HepG2 (cell line): ENCODE measurements at regions not wholly inside any gene's neighbourhood (a gene's known extent, or its start where the extent isn't known, plus 50 kb on each side); places are given as distances from the start of the nearest gene placed in this dataset.

Experiments used
- ATAC-seq: fragments of 200-7000 bp; cut with Tn5 transposase; 3 replicates; pipeline ENCODE4 v1.9.1; 2020; ENCODE audit warnings: mild to moderate bottlenecking, moderate library complexity
- BruUV-seq: library from RNA; stranded (reverse); fragments of 400-500 nt; replicated peaks from 2 replicates; lab custom pipeline; 2021; lab: Mats Ljungman, UMichigan
- CTCF ChIA-PET: fragments of 300-600 bp; formaldehyde crosslinking; extraction: SDS; loops from one replicate; lab custom pipeline; 2021; ENCODE audit warnings: low total read pairs, inconsistent platforms, low intra/inter-chr PET ratio; lab: Yijun Ruan, JAX
- POLR2A ChIA-PET: fragments of 350-600 bp; sonication (Branson Sonifier 250); formaldehyde crosslinking; loops from one replicate; lab custom pipeline; 2020; ENCODE audit warnings: antibody characterized with exemption, inconsistent platforms; lab: Yijun Ruan, JAX
- DNase-seq: peaks from one replicate; pipeline ENCODE4 v3.0.0-alpha.2; 2015; ENCODE audit warnings: low spot score
- FAIRE-seq: peaks from 3 replicates; lab custom pipeline; 2011; peaks lifted over from hg19 to GRCh38; lab: Jason Lieb, UNC
- H2AFZ ChIP-seq: one replicate; pipeline ENCODE4 v1.6.1; 2011; ENCODE audit warnings: low read length, inconsistent platforms
- H3K27ac ChIP-seq: fragments of 300-600 bp; 3 replicates; pipeline ENCODE4 v1.8.0; 2011; ENCODE audit warnings: mixed run types, mild to moderate bottlenecking, mixed read lengths, low read length, inconsistent platforms; ENCODE audit not compliant: insufficient read depth; ENCODE audit errors: extremely low read length
- H3K27me3 ChIP-seq, 2 experiments: fragments of 200-600 bp in 1 of 2; 2 replicates in 1 of 2; 3 replicates in 1 of 2; pipeline versions ENCODE4 v1.6.0 to v1.8.0; 2011; ENCODE audit warnings: low read length in 2 of 2, mild to moderate bottlenecking in 2 of 2, moderate library complexity in 2 of 2, inconsistent platforms in 1 of 2; ENCODE audit not compliant: insufficient read depth in 2 of 2, control insufficient read depth in 1 of 2
- H3K36me3 ChIP-seq, 2 experiments: fragments of 200-600 bp in 1 of 2; replicated peaks in 1 of 2; 2 replicates in 1 of 2; 3 replicates in 1 of 2; pipeline versions ENCODE4 v1.5.1 to v1.8.0; 2011; ENCODE audit warnings: low read length in 2 of 2, inconsistent platforms in 1 of 2; ENCODE audit not compliant: insufficient read depth in 2 of 2, control insufficient read depth in 1 of 2
- H3K4me1 ChIP-seq: 2 replicates; pipeline ENCODE4 v1.5.1; 2012; ENCODE audit warnings: low read length, inconsistent platforms; ENCODE audit not compliant: insufficient read depth
- H3K4me2 ChIP-seq: 2 replicates; pipeline ENCODE4 v1.6.0; 2011; ENCODE audit warnings: low read depth, low read length, inconsistent platforms
- H3K4me3 ChIP-seq, 3 experiments: fragments of 200-600 bp in 1 of 3; sonication (generic), shearing (Covaris generic) in 1 of 3; replicated peaks in 1 of 3; 2 replicates each; pipeline ENCODE4 v1.5.1; 2011 to 2016; ENCODE audit warnings: low read length in 3 of 3, inconsistent platforms in 2 of 3, low read depth in 2 of 3, mild to moderate bottlenecking in 2 of 3, control low read depth in 1 of 3, mixed read lengths in 1 of 3; ENCODE audit not compliant: insufficient read depth in 1 of 3
- H3K79me2 ChIP-seq: one replicate; pipeline ENCODE4 v1.6.1; 2011; ENCODE audit warnings: low read length, inconsistent platforms; ENCODE audit not compliant: insufficient read depth
- H3K9ac ChIP-seq: 2 replicates; pipeline ENCODE4 v1.6.0; 2011; ENCODE audit warnings: mild to moderate bottlenecking, low read depth, low read length, inconsistent platforms; ENCODE audit not compliant: insufficient read depth
- H3K9me3 ChIP-seq: 2 replicates; pipeline ENCODE4 v1.5.1; 2012; ENCODE audit warnings: mild to moderate bottlenecking, low read length
- H4K20me1 ChIP-seq: 2 replicates; pipeline ENCODE4 v1.6.0; 2011; ENCODE audit warnings: inconsistent platforms, mild to moderate bottlenecking, low read length, moderate library complexity; ENCODE audit not compliant: insufficient read depth
- ARID2 ChIP-seq: sonication (generic); formaldehyde crosslinking; IDR thresholded peaks from 2 replicates; pipeline ENCODE4 v1.8.1; 2022; ENCODE audit warnings: mild to moderate bottlenecking, missing genetic modification reagents, borderline replicate concordance
- FOXK2 ChIP-seq: fragments of 450-650 bp; IDR thresholded peaks from 2 replicates; pipeline ENCODE4 v1.6.1; 2016
- GZF1 ChIP-seq: sonication (generic); formaldehyde crosslinking; IDR thresholded peaks from 2 replicates; pipeline ENCODE4 v1.5.1; 2020; ENCODE audit warnings: mild to moderate bottlenecking, missing genetic modification reagents
- HCFC1 ChIP-seq: fragments of 150-350 bp; IDR thresholded peaks from 2 replicates; pipeline ENCODE4 v1.6.1; 2014; ENCODE audit warnings: low read depth, low read length
- KLF9 ChIP-seq: IDR thresholded peaks from 2 replicates; pipeline ENCODE4 v1.6.1; 2016; ENCODE audit warnings: low read depth
- ZNF616 ChIP-seq: sonication (generic); formaldehyde crosslinking; IDR thresholded peaks from 2 replicates; pipeline ENCODE4 v1.5.0; 2020; ENCODE audit warnings: low read depth, mild to moderate bottlenecking, missing genetic modification reagents
- in situ Hi-C: cut with HindIII; loops from 2 replicates; pipeline ENCODE4 v1.10.0; 2017; ENCODE audit warnings: low pct_unique_long_range_greater_than_20kb; ENCODE audit not compliant: extremely low pct_ligation_motif_present
- intact Hi-C: fragments of 100-400 bp; cut with micrococcal nuclease; formaldehyde crosslinking; loops from one replicate; pipeline ENCODE4 v1.10.0; 2022; ENCODE audit not compliant: unreplicated experiment
- TF ChIP-seq, protein P1 (sequence below): sonication (generic); formaldehyde crosslinking; IDR thresholded peaks from 2 replicates; pipeline ENCODE4 v1.5.1; 2020; ENCODE audit warnings: mild to moderate bottlenecking, moderate library complexity, missing genetic modification reagents
- TF ChIP-seq, protein P2 (sequence below): sonication (generic); formaldehyde crosslinking; IDR thresholded peaks from 2 replicates; pipeline ENCODE4 v1.8.1; 2023; ENCODE audit warnings: mild to moderate bottlenecking, moderate library complexity, missing genetic modification reagents
- TF ChIP-seq, protein P3 (sequence below): IDR thresholded peaks from 2 replicates; pipeline ENCODE4 v1.6.1; 2016; ENCODE audit warnings: missing biosample characterization, missing genetic modification reagents, low read depth
- TF ChIP-seq, protein P4 (sequence below): sonication (generic); formaldehyde crosslinking; IDR thresholded peaks from 2 replicates; pipeline ENCODE4 v1.4.0; 2020; ENCODE audit warnings: mild to moderate bottlenecking, missing genetic modification reagents, borderline replicate concordance
- TF ChIP-seq, protein P5 (sequence below): sonication (generic); formaldehyde crosslinking; IDR thresholded peaks from 2 replicates; pipeline ENCODE4 v1.5.1; 2020; ENCODE audit warnings: missing genetic modification reagents, mild to moderate bottlenecking, borderline replicate concordance

DNA sequence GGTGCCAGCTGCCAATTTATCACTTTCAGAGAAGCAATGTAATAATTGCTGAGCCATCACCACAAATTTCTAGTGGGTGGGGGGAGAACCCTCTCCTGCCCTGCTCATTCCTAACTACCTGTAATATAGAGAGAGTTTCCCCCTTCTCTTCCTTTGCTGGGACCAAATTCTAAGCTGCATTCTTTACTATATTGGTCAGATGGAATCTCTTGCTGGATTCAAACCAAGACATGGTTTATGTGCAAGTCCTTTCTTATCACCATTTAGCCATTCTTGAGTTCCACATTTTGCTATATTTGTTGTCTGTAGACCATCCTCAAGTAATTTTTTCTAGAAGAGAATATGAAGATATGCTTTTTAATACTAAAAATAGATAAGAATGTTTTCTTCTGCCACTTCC lies 452.1 kb downstream of the MN1 start:
- CTCF ChIA-PET = no interaction called here
- H3K9me3 ChIP-seq = peaks cover 14% of the 10 kb centered on the region; the same call in 1 of the 2 replicates

More for the DNA sequence above, 452.1 kb downstream of the MN1 start:
- no peak overlapping the region for H3K4me2 ChIP-seq
- no peaks in the 10 kb centered on the region; a peak in 1 of 5 replicates for H3K27me3 ChIP-seq
- POLR2A ChIA-PET = no interaction called here
- no TSS peak for BruUV-seq
- no peak for ATAC-seq
- no peak overlapping the region for H3K9ac ChIP-seq
- H2AFZ ChIP-seq = no peak overlapping the region
- no peak overlapping the region for H3K27ac ChIP-seq
- H3K79me2 ChIP-seq = no peaks in the 10 kb centered on the region
- H3K4me1 ChIP-seq = no peaks in the 10 kb centered on the region
- in situ Hi-C loops (no loop called here), intact Hi-C loops (no loop called here)
- H3K4me3 ChIP-seq = no peak overlapping the region
- TF ChIP-seq HCFC1 (no peak), GZF1 (no peak), ZNF616 (CRISPR knock-in tag) (no peak), ARID2 (no peak), KLF9 (CRISPR knock-in tag) (no peak), FOXK2 (no peak)
- TF ChIP-seq, protein P1, sequence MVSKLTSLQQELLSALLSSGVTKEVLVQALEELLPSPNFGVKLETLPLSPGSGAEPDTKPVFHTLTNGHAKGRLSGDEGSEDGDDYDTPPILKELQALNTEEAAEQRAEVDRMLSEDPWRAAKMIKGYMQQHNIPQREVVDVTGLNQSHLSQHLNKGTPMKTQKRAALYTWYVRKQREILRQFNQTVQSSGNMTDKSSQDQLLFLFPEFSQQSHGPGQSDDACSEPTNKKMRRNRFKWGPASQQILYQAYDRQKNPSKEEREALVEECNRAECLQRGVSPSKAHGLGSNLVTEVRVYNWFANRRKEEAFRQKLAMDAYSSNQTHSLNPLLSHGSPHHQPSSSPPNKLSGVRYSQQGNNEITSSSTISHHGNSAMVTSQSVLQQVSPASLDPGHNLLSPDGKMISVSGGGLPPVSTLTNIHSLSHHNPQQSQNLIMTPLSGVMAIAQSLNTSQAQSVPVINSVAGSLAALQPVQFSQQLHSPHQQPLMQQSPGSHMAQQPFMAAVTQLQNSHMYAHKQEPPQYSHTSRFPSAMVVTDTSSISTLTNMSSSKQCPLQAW (CRISPR knock-in tag) = no peak
- TF ChIP-seq, protein P2, sequence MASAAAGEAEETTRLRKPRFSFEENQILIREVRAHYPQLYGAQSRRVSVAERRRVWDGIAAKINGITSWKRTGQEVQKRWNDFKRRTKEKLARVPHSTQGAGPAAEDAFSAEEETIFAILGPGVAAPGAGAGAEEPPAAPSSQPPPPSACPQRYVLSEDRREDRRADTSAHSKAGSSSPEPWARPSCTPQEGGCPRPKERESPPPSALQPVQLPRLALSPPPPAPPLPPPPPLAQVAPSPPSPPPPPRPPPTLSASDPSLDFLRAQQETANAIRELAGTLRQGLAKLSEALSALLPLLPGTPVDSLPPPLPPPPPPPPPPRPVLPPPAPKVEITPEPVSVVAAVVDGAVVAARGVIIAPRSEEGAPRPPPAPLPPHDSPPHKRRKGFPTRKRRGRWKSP (CRISPR knock-in tag) = no peak
- TF ChIP-seq, protein P3, sequence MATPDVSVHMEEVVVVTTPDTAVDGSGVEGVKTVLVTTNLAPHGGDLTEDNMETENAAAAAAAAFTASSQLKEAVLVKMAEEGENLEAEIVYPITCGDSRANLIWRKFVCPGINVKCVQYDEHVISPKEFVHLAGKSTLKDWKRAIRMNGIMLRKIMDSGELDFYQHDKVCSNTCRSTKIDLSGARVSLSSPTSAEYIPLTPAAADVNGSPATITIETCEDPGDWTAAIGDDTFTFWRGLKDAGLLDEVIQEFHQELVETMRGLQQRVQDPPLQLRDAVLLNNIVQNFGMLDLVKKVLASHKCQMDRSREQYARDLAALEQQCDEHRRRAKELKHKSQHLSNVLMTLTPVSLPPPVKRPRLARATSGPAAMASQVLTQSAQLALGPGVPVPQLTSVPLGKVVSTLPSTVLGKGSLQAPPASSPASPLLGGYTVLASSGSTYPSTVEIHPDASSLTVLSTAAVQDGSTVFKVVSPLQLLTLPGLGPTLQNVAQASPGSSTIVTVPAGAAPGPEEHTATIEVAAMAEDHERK (CRISPR knock-in tag) = no peak
- TF ChIP-seq, protein P4, sequence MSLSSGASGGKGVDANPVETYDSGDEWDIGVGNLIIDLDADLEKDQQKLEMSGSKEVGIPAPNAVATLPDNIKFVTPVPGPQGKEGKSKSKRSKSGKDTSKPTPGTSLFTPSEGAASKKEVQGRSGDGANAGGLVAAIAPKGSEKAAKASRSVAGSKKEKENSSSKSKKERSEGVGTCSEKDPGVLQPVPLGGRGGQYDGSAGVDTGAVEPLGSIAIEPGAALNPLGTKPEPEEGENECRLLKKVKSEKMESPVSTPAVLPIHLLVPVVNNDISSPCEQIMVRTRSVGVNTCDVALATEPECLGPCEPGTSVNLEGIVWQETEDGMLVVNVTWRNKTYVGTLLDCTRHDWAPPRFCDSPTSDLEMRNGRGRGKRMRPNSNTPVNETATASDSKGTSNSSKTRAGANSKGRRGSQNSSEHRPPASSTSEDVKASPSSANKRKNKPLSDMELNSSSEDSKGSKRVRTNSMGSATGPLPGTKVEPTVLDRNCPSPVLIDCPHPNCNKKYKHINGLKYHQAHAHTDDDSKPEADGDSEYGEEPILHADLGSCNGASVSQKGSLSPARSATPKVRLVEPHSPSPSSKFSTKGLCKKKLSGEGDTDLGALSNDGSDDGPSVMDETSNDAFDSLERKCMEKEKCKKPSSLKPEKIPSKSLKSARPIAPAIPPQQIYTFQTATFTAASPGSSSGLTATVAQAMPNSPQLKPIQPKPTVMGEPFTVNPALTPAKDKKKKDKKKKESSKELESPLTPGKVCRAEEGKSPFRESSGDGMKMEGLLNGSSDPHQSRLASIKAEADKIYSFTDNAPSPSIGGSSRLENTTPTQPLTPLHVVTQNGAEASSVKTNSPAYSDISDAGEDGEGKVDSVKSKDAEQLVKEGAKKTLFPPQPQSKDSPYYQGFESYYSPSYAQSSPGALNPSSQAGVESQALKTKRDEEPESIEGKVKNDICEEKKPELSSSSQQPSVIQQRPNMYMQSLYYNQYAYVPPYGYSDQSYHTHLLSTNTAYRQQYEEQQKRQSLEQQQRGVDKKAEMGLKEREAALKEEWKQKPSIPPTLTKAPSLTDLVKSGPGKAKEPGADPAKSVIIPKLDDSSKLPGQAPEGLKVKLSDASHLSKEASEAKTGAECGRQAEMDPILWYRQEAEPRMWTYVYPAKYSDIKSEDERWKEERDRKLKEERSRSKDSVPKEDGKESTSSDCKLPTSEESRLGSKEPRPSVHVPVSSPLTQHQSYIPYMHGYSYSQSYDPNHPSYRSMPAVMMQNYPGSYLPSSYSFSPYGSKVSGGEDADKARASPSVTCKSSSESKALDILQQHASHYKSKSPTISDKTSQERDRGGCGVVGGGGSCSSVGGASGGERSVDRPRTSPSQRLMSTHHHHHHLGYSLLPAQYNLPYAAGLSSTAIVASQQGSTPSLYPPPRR = no peak
- TF ChIP-seq, protein P5, sequence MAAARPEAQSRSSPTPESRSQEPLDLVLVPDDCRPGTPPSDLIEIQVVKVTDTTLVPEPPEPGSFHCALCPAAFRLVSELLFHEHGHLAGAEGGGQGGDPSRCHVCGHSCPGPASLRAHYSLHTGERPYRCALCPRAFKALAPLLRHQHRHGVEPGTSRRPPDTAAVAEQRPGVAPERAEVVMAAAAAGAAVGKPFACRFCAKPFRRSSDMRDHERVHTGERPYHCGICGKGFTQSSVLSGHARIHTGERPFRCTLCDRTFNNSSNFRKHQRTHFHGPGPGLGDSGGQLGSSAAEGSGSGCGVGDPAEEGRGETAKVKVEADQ (CRISPR knock-in tag) = no peak
- H4K20me1 ChIP-seq = no peaks in the 10 kb centered on the region
- H3K36me3 ChIP-seq = no peaks in the 10 kb centered on the region
- no peak for FAIRE-seq
- DNase-seq = no peak
